HG03159 (cell line): ENCODE measurements at regions not wholly inside any gene's neighbourhood (a gene's known extent, or its start where the extent isn't known, plus 50 kb on each side); places are given as distances from the start of the nearest gene placed in this dataset.
"Not testable (repeated sequence)": the region's sequence is repeated elsewhere in the genome, so short reads cannot be mapped to it uniquely, and the experiment has no call there.

ENCODE experiments used
- ATAC-seq: cut with Tn5 transposase; IDR thresholded peaks from one replicate; pipeline ENCODE4 v1.9.1; 2021; ENCODE audit warnings: mild to moderate bottlenecking, moderate library complexity; ENCODE audit not compliant: unreplicated experiment

- no peak for ATAC-seq
These were observed 416.3 kb upstream of the ESRRG start for GRCh38 chr1:217139513-217139912.

GRCh38 chr1:217138799-217139466 is 415.7 kb upstream of the ESRRG start:
- no peak for ATAC-seq

- no peak for ATAC-seq
These were observed 415.0 kb upstream of the ESRRG start for GRCh38 chr1:217138173-217138765.

GRCh38 chr1:217137210-217137881 is 414.1 kb upstream of the ESRRG start:
- no peak for ATAC-seq

GRCh38 chr1:217136895-217137205 is 413.6 kb upstream of the ESRRG start:
- no peak for ATAC-seq

GRCh38 chr1:217135987-217136894 is 413.0 kb upstream of the ESRRG start:
- no peak for ATAC-seq

- ATAC-seq: no peak
These were observed 412.3 kb upstream of the ESRRG start for GRCh38 chr1:217135569-217135915.

GRCh38 chr1:217134857-217135568 is 411.8 kb upstream of the ESRRG start:
- ATAC-seq: no peak

GRCh38 chr1:217133958-217134856 is 411.0 kb upstream of the ESRRG start:
- no peak for ATAC-seq

GRCh38 chr1:217133092-217133491 is 409.9 kb upstream of the ESRRG start:
- no peak for ATAC-seq

- ATAC-seq: not testable (repeated sequence)
These were observed 400.1 kb upstream of the ESRRG start for GRCh38 chr1:217123340-217123739.

GRCh38 chr1:217117973-217118465 is 394.8 kb upstream of the ESRRG start:
- ATAC-seq: no peak

GRCh38 chr1:217115404-217116380 is 392.5 kb upstream of the ESRRG start:
- no peak for ATAC-seq

- no peak for ATAC-seq
These were observed 386.7 kb upstream of the ESRRG start for GRCh38 chr1:217109928-217110327.

- no peak for ATAC-seq
These were observed 383.1 kb upstream of the ESRRG start for GRCh38 chr1:217106231-217106901.

GRCh38 chr1:217105437-217105836 is 382.2 kb upstream of the ESRRG start:
- ATAC-seq: no peak

- ATAC-seq: no peak
These were observed 374.6 kb upstream of the ESRRG start for GRCh38 chr1:217097819-217098218.

- ATAC-seq: no peak
These were observed 373.0 kb upstream of the ESRRG start for GRCh38 chr1:217096200-217096599.
